ENCODE measurements at regions not wholly inside any gene's neighbourhood (a gene's known extent, or its start where the extent isn't known, plus 50 kb on each side); places are given as distances from the start of the nearest gene placed in this dataset.

DNA sequence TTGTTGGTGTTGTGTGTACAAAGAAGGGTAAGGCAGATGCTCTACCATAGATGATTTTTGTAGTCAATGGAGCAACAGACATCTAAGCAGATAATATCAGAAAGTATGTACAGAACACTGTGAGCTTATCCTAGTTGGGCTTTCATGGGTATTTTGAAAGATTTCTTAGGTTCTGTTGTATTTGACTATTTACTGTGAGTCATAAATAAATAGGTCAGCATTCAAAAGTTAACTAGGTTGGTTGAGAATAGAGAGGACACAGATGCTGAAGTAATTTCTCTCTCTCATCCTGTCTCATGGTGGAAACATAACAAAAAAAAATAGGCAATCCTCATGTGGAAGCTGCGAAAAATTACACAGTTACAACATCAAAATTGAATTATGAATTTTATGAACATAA is 413.5 kb downstream of the CCDC91 start:
- H3K27ac Mint-ChIP-seq = no peak overlapping the region

DNA sequence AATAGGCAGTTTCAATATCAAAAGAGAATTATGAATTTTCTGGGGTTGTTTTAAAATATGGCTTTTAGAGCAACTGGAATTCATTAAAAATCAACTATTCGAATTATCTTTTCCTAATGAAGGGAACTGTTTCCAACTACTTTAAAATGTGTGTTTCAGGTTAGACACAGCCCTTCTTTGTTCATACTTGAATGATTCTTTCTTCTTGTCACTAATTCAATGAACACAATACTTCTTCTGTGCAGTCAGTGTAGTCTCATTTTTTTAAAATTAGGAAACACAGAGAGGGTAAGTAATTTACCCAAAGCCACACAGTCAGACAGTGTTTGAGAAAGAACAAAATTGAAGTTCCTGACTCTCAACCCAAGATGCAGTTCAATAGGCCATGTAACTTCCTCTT is 414.0 kb downstream of the CCDC91 start:
- no peaks in the 10 kb centered on the region for H3K36me3 ChIP-seq
- no peaks in the 10 kb centered on the region for H3K9me3 ChIP-seq (ENCODE audit: low read depth)
- no peaks in the 10 kb centered on the region for H3K79me2 ChIP-seq (ENCODE audit: low read depth)
- Mint-ChIP-seq H3K27me3 (ENCODE audit: insufficient read depth, low read depth) (no peaks in the 10 kb centered on the region), H3K4me1 (no peaks in the 10 kb centered on the region), H3K36me3 (no peaks in the 10 kb centered on the region), H3K9me3 (peaks cover 18% of the 10 kb centered on the region), H3K4me3 (no peak overlapping the region), H3K27ac (no peak overlapping the region)
- no peaks in the 10 kb centered on the region for H3K4me1 ChIP-seq
- H4K20me1 ChIP-seq (ENCODE audit: low read depth) = no peaks in the 10 kb centered on the region
- no peak overlapping the region for H3K4me2 ChIP-seq
- H3K9ac ChIP-seq = no peak overlapping the region
- TF ChIP-seq, protein P1, sequence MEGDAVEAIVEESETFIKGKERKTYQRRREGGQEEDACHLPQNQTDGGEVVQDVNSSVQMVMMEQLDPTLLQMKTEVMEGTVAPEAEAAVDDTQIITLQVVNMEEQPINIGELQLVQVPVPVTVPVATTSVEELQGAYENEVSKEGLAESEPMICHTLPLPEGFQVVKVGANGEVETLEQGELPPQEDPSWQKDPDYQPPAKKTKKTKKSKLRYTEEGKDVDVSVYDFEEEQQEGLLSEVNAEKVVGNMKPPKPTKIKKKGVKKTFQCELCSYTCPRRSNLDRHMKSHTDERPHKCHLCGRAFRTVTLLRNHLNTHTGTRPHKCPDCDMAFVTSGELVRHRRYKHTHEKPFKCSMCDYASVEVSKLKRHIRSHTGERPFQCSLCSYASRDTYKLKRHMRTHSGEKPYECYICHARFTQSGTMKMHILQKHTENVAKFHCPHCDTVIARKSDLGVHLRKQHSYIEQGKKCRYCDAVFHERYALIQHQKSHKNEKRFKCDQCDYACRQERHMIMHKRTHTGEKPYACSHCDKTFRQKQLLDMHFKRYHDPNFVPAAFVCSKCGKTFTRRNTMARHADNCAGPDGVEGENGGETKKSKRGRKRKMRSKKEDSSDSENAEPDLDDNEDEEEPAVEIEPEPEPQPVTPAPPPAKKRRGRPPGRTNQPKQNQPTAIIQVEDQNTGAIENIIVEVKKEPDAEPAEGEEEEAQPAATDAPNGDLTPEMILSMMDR (IDR thresholded peaks at IDR 0.05) = no peak
- no peak for TF ChIP-seq EZH2phosphoT487 (IDR thresholded peaks at IDR 0.05)
- no peak for TF ChIP-seq EZH2 (IDR thresholded peaks at IDR 0.05)
- DNase-seq (ENCODE audit: low spot score) = no peak
- no peak overlapping the region for H2AFZ ChIP-seq (replicated peaks)
- H3K4me3 ChIP-seq = no peak overlapping the region
- H3K27ac ChIP-seq = no peak overlapping the region
- H3F3A ChIP-seq (ENCODE audit: low read depth) = no peaks in the 10 kb centered on the region
- H3K27me3 ChIP-seq = no peaks in the 10 kb centered on the region

More for the DNA sequence above, 413.5 kb downstream of the CCDC91 start:
- Histone ChIP-seq H3K9ac (no peak overlapping the region), H3K4me3 (no peak overlapping the region), H3K27ac (no peak overlapping the region), H4K20me1 (ENCODE audit: low read depth) (no peaks in the 10 kb centered on the region), H3K9me3 (ENCODE audit: low read depth) (no peaks in the 10 kb centered on the region), H3K4me2 (no peak overlapping the region), H2AFZ (replicated peaks) (no peak overlapping the region), H3K79me2 (ENCODE audit: low read depth) (no peaks in the 10 kb centered on the region), H3K27me3 (no peaks in the 10 kb centered on the region), H3K4me1 (no peaks in the 10 kb centered on the region), H3K36me3 (no peaks in the 10 kb centered on the region), H3F3A (ENCODE audit: low read depth) (no peaks in the 10 kb centered on the region)
- peaks cover 18% of the 10 kb centered on the region for H3K9me3 Mint-ChIP-seq
- no peaks in the 10 kb centered on the region for H3K36me3 Mint-ChIP-seq
- DNase-seq (ENCODE audit: low spot score) = no peak
- H3K4me3 Mint-ChIP-seq = no peak overlapping the region
- no peaks in the 10 kb centered on the region for H3K4me1 Mint-ChIP-seq
- no peak for TF ChIP-seq EZH2 (IDR thresholded peaks at IDR 0.05)
- TF ChIP-seq, protein P1 (IDR thresholded peaks at IDR 0.05) = no peak
- TF ChIP-seq EZH2phosphoT487 (IDR thresholded peaks at IDR 0.05) = no peak
- no peaks in the 10 kb centered on the region for H3K27me3 Mint-ChIP-seq (ENCODE audit: insufficient read depth, low read depth)

DNA sequence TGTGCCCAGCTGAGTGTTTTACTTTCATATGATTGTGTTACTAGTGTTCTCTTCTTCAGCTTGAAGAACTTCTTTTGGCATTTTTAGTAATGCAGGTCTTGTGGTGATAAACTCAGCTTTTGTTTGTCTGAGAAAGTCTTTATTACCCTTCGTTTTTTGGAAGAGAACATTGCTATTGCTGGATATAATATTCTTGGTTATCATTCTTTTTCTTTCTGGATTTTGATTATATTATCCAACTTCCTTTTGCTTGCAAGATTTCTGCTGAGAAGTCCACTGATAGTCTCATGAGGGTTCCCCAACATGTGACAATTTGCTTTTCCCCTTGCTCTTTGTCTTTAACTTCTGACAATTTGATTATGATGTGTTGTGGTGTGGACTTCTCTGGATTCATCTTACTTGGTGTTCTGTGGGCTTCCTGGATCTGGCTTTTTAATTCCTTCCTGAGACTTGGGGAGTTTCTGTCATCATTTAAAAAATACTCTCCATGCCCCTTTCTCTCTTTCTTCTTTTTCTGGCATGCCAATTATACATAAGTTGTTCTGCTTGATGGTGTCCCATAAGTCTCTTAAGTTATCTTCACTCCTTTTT is 416.8 kb downstream of the CCDC91 start:
- Histone ChIP-seq H3K4me3 (no peak overlapping the region), H3K9me3 (ENCODE audit: low read depth) (no peaks in the 10 kb centered on the region), H3K36me3 (no peaks in the 10 kb centered on the region), H3K4me1 (no peaks in the 10 kb centered on the region), H3K27ac (no peak overlapping the region), H3K79me2 (ENCODE audit: low read depth) (no peaks in the 10 kb centered on the region), H3F3A (ENCODE audit: low read depth) (no peaks in the 10 kb centered on the region), H3K27me3 (no peaks in the 10 kb centered on the region), H2AFZ (replicated peaks) (no peak overlapping the region), H3K4me2 (no peak overlapping the region), H4K20me1 (ENCODE audit: low read depth) (no peaks in the 10 kb centered on the region), H3K9ac (no peak overlapping the region)
- Mint-ChIP-seq H3K36me3 (no peaks in the 10 kb centered on the region), H3K9me3 (peaks cover 18% of the 10 kb centered on the region), H3K27me3 (ENCODE audit: insufficient read depth, low read depth) (no peaks in the 10 kb centered on the region), H3K4me1 (no peaks in the 10 kb centered on the region), H3K4me3 (no peak overlapping the region), H3K27ac (no peak overlapping the region)
- no peak for DNase-seq (ENCODE audit: low spot score)
- TF ChIP-seq, protein P1 (IDR thresholded peaks at IDR 0.05) = no peak
- TF ChIP-seq EZH2 (IDR thresholded peaks at IDR 0.05) (no peak), EZH2phosphoT487 (IDR thresholded peaks at IDR 0.05) (no peak)
